ENCODE measurements at regions not wholly inside any gene's neighbourhood (a gene's known extent, or its start where the extent isn't known, plus 50 kb on each side); places are given as distances from the start of the nearest gene placed in this dataset.

DNA sequence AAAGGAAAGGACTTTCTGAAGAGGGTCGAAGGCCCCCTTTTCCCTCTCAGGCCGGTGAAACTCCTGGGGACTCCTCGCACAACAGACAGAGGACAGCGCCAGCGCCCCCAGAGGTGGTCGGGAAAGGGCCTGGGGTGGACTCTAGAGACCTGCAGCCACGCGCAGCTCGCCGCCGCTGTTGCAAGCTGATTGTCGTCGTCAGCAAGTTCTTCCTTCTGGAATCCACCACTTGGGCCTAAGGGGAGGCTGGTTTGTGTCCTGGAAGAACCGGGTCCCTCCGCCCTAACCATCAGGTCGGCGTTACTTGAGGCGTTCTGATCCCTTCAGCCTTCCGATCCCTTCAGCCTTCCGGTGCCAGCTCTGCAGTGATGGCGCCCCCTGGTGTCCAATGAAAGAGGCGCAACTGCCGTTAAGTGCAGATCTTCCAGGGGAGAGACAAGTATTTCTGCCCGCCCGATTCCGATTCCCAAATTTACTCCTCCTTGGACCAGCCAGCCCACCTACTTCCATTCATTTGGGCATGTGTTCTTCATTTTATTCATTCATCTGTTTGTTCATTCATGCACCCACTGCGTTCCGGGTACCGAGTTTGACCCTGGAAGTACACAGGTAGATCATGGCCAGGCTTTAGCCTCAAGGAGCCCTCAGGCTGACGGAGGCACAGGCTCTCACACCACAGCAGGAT is 77.2 kb upstream of the SLC6A11 start:
- Mint-ChIP-seq H3K9me3 (no peaks in the 10 kb centered on the region), H3K4me1 (ENCODE audit: low read depth in 2 of 2) (peaks cover 7% of the 10 kb centered on the region in 2 donors), H3K27me3 (peaks cover 27 to 65% of the 10 kb centered on the region in 2 donors), H3K27ac (no peak overlapping the region), H3K4me3 (peak overlapping the region; percentile 48), H3K36me3 (no peaks in the 10 kb centered on the region)
- ATAC-seq, result peak; percentile 63 to 79
- peak; percentile 79 for DNase-seq (ENCODE audit: low spot score)

DNA sequence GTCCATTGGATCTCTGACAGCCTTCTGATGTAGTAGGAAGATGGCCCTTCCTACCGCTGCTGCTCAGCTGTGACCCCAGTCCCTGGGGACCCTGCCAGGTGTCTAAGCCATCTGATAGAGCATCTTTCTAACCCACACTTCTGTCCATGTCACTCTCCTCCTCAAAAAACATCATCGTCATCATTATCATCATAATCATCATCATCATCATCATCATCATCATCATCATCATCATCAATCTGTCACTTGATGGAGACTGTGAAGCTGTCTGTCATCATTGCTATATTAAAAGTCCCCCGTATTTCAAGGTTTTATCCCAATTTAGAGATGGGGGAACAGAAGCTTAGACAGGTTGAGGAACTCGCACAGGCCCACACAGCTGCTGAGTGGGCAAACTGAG is 75.1 kb upstream of the SLC6A11 start:
- ATAC-seq, result no peak
- Mint-ChIP-seq H3K4me1 (ENCODE audit: low read depth in 2 of 2) (peaks cover 7% of the 10 kb centered on the region in 2 donors), H3K4me3 (no peak overlapping the region), H3K9me3 (no peaks in the 10 kb centered on the region), H3K36me3 (no peaks in the 10 kb centered on the region), H3K27me3 (peaks cover 23 to 50% of the 10 kb centered on the region in 2 donors), H3K27ac (no peak overlapping the region)
- DNase-seq (ENCODE audit: low spot score), result no peak

DNA sequence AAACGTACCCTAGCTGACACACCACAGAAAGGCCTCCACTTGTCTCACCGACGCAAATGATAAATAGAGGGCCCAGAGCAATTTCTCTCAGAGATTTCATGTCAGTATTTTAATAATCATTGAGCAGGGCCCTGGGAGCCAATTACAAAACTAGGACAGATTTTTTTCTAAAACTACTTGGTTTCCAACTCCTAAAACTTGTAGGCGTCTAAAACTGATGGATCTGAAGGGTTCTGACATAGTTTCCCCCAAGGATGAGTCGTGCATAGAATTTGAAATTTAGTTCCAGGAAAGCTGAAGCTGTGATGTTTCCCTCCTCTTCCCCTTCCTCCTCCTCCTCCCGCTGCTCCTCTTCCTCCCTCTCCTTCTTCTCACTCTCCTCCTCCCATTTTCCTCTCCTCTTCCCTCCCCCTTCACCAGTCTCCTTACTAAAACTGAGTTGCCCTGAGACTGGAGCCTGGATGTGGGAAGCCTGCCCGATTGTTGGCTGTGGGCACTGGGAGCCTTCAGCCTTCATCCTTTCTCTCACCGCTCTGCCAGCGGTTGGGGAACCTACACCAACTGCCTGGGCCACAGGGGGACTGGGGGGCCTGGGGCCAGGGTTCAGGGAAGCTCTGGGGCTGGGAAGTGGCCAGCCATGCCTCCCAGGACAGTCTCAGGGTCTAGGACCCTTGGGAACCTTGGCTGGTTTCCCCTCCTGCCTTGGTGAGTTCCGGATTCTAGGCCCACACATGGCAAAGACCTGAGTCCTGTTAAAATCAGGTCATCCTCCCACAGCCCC is 73.9 kb upstream of the SLC6A11 start:
- H3K4me3 Mint-ChIP-seq, result no peak overlapping the region
- no peaks in the 10 kb centered on the region for H3K9me3 Mint-ChIP-seq
- H3K27ac Mint-ChIP-seq, result no peak overlapping the region
- peaks cover 20 to 46% of the 10 kb centered on the region in 2 donors for H3K27me3 Mint-ChIP-seq
- DNase-seq (ENCODE audit: low spot score) (no peak), ATAC-seq (no peak)
- H3K4me1 Mint-ChIP-seq (ENCODE audit: low read depth in 2 of 2), result peaks cover 7% of the 10 kb centered on the region in 2 donors
- no peaks in the 10 kb centered on the region for H3K36me3 Mint-ChIP-seq

DNA sequence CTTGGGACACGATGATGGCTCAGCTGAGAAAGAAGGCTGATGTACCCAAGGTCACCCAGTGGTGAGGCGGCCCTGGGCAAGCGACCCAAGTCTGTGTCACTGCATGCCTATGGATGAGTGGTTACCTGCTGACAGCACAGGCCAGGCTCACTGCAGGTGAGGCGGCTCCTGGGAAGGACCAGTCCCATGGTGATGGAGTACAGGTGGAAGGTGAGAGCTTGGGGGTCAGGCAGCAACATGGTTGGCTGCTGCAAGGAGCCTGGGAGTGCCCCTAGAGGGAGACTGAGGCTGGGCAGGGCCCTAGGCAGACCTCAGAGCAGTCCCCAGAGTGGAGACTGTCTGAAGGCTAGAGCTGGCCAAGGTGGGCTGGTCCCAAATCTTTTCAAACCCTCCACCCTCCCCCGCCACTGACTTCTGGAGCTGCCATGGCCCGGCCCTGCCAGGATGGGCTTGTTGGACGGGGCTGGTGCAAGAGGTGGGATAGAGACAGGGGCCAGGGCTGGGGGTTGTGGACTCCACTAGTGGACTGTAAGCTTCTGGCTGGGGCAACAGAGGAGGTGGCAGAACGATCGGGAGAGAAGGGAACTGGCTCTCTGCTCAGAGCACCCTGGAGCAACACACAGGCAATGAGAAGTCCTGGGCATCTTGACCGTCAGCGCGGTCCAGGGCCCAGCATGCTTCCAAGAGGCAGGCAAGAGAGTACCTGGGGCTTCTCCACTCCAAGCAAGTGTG is 72.5 kb upstream of the SLC6A11 start:
- H3K36me3 Mint-ChIP-seq, result no peaks in the 10 kb centered on the region
- ATAC-seq, result peak; percentile 15 to 34
- no peak for DNase-seq (ENCODE audit: low spot score)
- peaks cover 7% of the 10 kb centered on the region in 2 donors for H3K4me1 Mint-ChIP-seq (ENCODE audit: low read depth in 2 of 2)
- H3K27me3 Mint-ChIP-seq, result peaks cover 16 to 32% of the 10 kb centered on the region in 2 donors
- H3K27ac Mint-ChIP-seq, result no peak overlapping the region
- H3K4me3 Mint-ChIP-seq, result no peak overlapping the region
- H3K9me3 Mint-ChIP-seq, result no peaks in the 10 kb centered on the region

DNA sequence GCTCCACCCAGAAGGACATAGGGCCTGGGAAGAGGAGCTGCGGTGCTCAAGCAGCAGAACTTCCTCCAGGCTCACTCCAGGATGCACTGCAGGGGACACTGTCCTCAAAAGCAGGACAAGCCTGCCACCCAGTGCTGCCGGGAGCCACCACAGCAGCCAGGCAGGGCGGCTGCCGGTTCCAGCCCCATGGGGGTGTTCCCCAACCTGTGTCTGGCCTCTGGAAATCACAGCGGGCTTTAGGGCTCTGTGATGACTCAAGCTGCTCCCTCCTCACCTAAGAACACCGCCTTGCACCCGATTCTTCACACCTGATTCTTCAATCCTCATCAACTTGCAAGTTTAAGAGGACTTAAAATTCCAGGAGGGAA is 71.9 kb upstream of the SLC6A11 start:
- H3K27ac Mint-ChIP-seq, result no peak overlapping the region
- H3K27me3 Mint-ChIP-seq, result peaks cover 13 to 26% of the 10 kb centered on the region in 2 donors
- no peak overlapping the region for H3K4me3 Mint-ChIP-seq
- H3K4me1 Mint-ChIP-seq (ENCODE audit: low read depth in 2 of 2), result peaks cover 2 to 4% of the 10 kb centered on the region in 2 donors
- H3K36me3 Mint-ChIP-seq, result no peaks in the 10 kb centered on the region
- no peak for DNase-seq (ENCODE audit: low spot score)
- H3K9me3 Mint-ChIP-seq, result no peaks in the 10 kb centered on the region
- ATAC-seq, result peak; percentile 14 to 46

DNA sequence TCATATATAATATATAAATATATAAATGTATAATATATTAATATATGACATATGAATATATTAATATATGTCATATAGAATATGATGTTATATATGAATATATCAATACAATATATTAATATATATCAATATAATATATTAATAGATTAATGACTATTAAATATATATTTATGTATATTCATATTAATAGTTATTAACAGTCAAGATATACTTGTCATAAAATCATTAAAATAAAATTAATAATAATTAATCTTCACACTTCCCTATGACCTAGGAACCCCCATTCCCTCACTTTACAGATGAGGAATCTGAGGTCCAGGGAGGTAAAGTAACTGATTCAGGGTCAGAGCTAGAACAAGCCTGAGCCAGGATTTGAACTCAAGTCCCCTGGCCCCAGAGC is 70.6 kb upstream of the SLC6A11 start:
- H3K27me3 Mint-ChIP-seq, result peaks cover 8 to 17% of the 10 kb centered on the region in 2 donors
- ATAC-seq (no peak), DNase-seq (ENCODE audit: low spot score) (no peak)
- H3K4me1 Mint-ChIP-seq (ENCODE audit: low read depth in 2 of 2), result no peaks in the 10 kb centered on the region
- no peaks in the 10 kb centered on the region for H3K9me3 Mint-ChIP-seq
- no peaks in the 10 kb centered on the region for H3K36me3 Mint-ChIP-seq
- no peak overlapping the region for H3K4me3 Mint-ChIP-seq
- H3K27ac Mint-ChIP-seq, result no peak overlapping the region

DNA sequence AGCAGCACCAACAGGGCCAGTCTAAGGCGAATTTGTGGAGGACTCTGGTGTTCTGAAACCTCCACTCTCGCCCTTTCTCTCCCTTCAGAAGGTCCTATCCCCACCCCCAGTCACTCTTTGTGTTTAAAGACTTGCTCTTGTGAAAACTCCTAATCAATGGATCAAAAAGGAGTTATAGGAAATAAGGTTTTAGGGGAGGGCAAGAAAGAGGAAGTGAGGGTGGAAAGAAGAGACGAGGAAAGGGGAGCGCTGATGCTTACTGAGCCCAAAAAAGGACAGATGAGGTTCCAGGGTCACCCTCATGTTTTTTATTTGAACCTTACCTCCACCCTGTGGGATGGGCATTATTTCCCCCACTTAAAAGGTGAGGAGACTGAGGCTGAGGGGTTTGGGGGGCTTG is 70.0 kb upstream of the SLC6A11 start:
- ATAC-seq (no peak), DNase-seq (ENCODE audit: low spot score) (no peak)
- Mint-ChIP-seq H3K4me1 (ENCODE audit: low read depth in 2 of 2) (no peaks in the 10 kb centered on the region), H3K36me3 (no peaks in the 10 kb centered on the region), H3K27me3 (peaks cover 8 to 11% of the 10 kb centered on the region in 2 donors), H3K9me3 (no peaks in the 10 kb centered on the region), H3K4me3 (no peak overlapping the region), H3K27ac (no peak overlapping the region)

DNA sequence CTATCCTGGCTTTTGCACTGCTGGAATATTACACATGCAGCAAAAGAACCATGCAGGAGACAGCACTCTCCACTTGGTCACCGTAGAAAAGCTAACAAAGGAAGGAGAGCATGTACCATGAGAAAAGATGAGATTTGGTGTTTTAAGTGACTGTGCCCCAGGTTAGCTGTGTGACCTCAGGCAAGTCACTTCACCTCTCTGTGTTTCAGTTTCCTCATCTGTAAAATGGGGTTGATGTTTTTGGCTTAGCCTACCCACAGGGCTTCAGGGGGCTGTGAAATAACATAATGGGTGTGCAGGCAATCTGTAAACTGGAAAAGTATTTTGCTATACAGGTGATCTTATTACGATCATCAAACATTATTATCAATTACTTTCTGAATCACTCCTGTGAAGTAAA is 69.3 kb upstream of the SLC6A11 start:
- no peaks in the 10 kb centered on the region for H3K4me1 Mint-ChIP-seq (ENCODE audit: low read depth in 2 of 2)

DNA sequence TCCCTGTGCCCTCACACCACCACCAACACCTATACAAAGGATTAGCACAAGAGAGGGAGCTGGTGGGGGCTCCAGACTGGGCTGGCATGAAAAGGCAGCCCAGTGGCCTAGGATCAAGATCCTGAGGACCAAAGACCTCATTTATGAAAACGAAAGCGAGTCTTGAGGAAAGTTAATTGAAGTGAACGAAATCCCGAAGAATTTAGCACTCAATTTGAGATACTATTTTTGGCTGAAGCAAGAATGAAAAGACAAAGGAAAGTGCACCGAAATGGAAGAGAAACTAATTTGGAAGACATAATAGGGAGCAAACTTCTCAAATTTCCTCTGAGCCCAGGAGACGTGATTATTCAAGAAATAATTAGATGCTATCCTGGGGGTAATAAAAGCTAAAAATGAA is 68.7 kb upstream of the SLC6A11 start:
- Mint-ChIP-seq H3K27ac (no peak overlapping the region), H3K4me3 (no peak overlapping the region), H3K27me3 (peaks cover 8 to 10% of the 10 kb centered on the region in 2 donors), H3K9me3 (no peaks in the 10 kb centered on the region), H3K36me3 (no peaks in the 10 kb centered on the region), H3K4me1 (ENCODE audit: low read depth in 2 of 2) (no peaks in the 10 kb centered on the region)
- no peak for DNase-seq (ENCODE audit: low spot score)
- no peak for ATAC-seq

More for the DNA sequence above, 69.3 kb upstream of the SLC6A11 start:
- Mint-ChIP-seq H3K27ac (no peak overlapping the region), H3K27me3 (peaks cover 8 to 11% of the 10 kb centered on the region in 2 donors), H3K9me3 (no peaks in the 10 kb centered on the region), H3K36me3 (no peaks in the 10 kb centered on the region), H3K4me3 (no peak overlapping the region)
- DNase-seq (ENCODE audit: low spot score) (no peak), ATAC-seq (no peak)

DNA sequence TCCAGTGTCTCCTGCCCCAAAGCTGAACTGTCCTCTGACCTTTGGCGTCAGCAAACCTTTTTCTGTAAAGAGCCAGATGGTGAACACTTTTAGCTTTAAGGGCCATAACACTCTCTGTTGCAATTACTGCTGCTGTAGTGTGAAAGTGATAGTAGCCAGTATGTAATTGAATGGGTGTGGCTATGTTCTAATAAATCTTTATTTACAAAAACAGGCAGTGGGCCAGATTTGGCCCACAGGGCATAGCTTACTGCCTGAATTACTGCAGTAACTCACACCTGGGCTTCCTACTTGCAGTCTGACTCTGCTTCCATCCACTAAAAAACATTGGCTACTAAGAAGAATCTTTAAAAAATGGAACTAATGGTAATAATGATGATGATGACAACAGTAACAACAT is 68.0 kb upstream of the SLC6A11 start:
- no peaks in the 10 kb centered on the region for H3K4me1 Mint-ChIP-seq (ENCODE audit: low read depth in 2 of 2)
- peaks cover 7 to 9% of the 10 kb centered on the region in 2 donors for H3K27me3 Mint-ChIP-seq
- no peaks in the 10 kb centered on the region for H3K36me3 Mint-ChIP-seq
- H3K4me3 Mint-ChIP-seq, result no peak overlapping the region
- H3K9me3 Mint-ChIP-seq, result no peaks in the 10 kb centered on the region
- no peak for DNase-seq (ENCODE audit: low spot score)
- H3K27ac Mint-ChIP-seq, result no peak overlapping the region
- ATAC-seq, result no peak

DNA sequence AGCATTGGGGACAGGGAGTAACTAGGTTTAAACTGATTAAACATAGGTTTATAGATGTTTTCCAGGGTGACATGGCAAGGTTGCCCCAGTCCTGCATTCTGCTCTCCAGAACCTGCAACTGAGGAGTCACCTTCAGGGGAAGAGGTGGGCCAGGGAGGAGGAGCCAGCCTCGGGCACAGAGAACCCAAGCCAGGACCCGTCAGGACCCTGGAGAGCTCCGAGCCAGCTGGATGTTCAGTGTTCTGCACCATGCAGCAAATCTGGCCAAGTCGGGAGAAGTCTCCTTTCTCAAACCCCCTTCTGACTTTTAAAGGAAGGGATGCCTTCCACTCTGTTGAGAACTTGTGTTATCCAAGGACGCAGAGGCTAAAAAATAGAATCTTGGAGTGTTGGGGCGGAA is 62.1 kb upstream of the SLC6A11 start:
- Mint-ChIP-seq H3K4me3 (no peak overlapping the region), H3K4me1 (ENCODE audit: low read depth in 2 of 2) (peaks cover 0 to 2% of the 10 kb centered on the region in 2 donors)
- no peak for ATAC-seq

DNA sequence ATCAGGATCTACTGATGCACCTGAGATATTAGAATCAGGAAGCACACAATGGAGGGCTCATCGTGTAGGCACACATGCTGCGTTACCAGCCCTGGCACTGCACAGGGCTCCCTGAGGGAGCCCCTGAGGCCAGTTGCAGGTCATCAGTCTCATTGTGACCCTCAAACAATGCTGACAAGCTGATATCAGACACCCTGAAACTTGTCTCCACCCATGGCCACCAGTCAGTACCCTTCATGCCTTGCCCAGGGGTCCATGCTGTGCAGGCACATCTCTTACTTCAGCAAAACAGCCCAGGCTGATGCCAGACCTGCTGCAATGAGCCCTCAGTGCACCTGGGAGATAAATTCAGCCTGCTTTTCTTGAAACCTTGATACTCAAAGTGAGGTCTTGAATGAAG is 59.5 kb upstream of the SLC6A11 start:
- H3K27ac Mint-ChIP-seq, result no peak overlapping the region
- no peaks in the 10 kb centered on the region for H3K36me3 Mint-ChIP-seq
- H3K9me3 Mint-ChIP-seq, result peaks cover 2% of the 10 kb centered on the region
- H3K27me3 Mint-ChIP-seq, result peaks cover 28 to 30% of the 10 kb centered on the region in 2 donors
- no peak for ATAC-seq
- H3K4me1 Mint-ChIP-seq (ENCODE audit: low read depth in 2 of 2), result peaks cover 0 to 5% of the 10 kb centered on the region in 2 donors
- DNase-seq (ENCODE audit: low spot score), result no peak
- no peak overlapping the region for H3K4me3 Mint-ChIP-seq

More for the DNA sequence above, 62.1 kb upstream of the SLC6A11 start:
- Mint-ChIP-seq H3K27ac (no peak overlapping the region), H3K36me3 (no peaks in the 10 kb centered on the region), H3K27me3 (peaks cover 18 to 21% of the 10 kb centered on the region in 2 donors), H3K9me3 (peaks cover 2% of the 10 kb centered on the region)
- DNase-seq (ENCODE audit: low spot score), result no peak

DNA sequence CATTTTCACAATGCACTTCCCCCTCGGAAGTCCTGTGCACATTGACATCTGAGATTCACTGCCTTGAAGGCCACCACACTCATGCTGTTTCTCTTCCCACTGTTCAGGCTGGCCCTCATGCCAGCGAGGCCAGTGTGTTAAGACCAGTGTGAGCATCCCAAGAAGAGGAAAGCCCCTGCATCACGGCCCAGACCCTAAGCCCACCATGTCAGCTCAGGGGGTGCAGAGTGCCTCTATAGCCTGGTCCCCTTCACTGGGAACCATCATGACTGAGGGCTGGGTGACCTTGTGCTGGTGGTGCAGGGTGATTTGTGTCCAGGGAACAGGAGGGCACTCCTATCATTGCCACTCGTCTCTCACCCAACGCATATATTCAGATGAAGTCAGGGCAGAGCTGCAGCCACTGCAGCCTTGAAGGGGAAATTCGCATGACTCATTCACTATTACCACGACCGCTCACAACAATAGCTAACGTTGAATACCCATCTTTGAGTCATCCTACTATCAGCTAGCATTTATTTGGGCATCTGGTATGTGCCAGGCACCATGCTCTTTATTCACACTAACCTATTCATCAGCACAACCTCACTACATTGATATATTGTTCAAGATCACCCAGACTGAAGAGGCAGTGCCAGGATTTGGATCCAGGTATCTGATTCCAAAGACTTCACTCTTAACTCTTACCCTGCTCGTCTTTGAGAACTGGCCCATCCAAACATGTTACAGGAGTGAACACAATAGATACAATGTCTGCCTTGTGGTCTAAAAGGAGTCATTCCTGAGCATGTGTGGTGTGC is 58.8 kb upstream of the SLC6A11 start:
- ATAC-seq (peak in 1 of 2 donors; percentile 61), DNase-seq (ENCODE audit: low spot score) (no peak)
- H3K27me3 Mint-ChIP-seq, result peaks cover 28 to 30% of the 10 kb centered on the region in 2 donors
- peaks cover 2% of the 10 kb centered on the region for H3K9me3 Mint-ChIP-seq
- peaks cover 0 to 5% of the 10 kb centered on the region in 2 donors for H3K4me1 Mint-ChIP-seq (ENCODE audit: low read depth in 2 of 2)
- no peak overlapping the region for H3K27ac Mint-ChIP-seq
- no peak overlapping the region for H3K4me3 Mint-ChIP-seq
- H3K36me3 Mint-ChIP-seq, result no peaks in the 10 kb centered on the region

Measured in natural killer cell treated with Interleukin-12 subunit alpha and Interleukin-12 subunit beta and Interleukin-15 and Interleukin-18, amount 100 ng/mL, for 72 hours (primary cell).